Smooth muscle cell (in vitro differentiated cells): ENCODE measurements at regions not wholly inside any gene's neighbourhood (a gene's known extent, or its start where the extent isn't known, plus 50 kb on each side); places are given as distances from the start of the nearest gene placed in this dataset.

Source experiments
- DNase-seq: peaks from one replicate; lab custom pipeline; 2025; ENCODE audit not compliant: unreplicated experiment; lab: John Stamatoyannopoulos, UW
- H2AFZ ChIP-seq: fragments of 200-600 bp; sonication (generic); 2 replicates; pipeline ENCODE4 v1.6.0; 2016; ENCODE audit warnings: antibody characterized with exemption, low read depth, mild to moderate bottlenecking
- H3F3A ChIP-seq: fragments of 200-600 bp; sonication (generic); 2 replicates; pipeline ENCODE4 v1.6.0; 2017; ENCODE audit warnings: antibody characterized with exemption, low read depth
- H3K27ac ChIP-seq: fragments of 200-600 bp; sonication (generic); 2 replicates; pipeline ENCODE4 v1.5.1; 2016; ENCODE audit warnings: low read depth, mild to moderate bottlenecking
- H3K27me3 ChIP-seq: fragments of 200-600 bp; sonication (generic); 2 replicates; pipeline ENCODE4 v1.6.1; 2016; ENCODE audit warnings: low read depth, mild to moderate bottlenecking
- H3K36me3 ChIP-seq: fragments of 200-600 bp; sonication (generic); 2 replicates; pipeline ENCODE4 v1.5.1; 2016; ENCODE audit warnings: low read depth
- H3K4me1 ChIP-seq: fragments of 200-600 bp; sonication (generic); 2 replicates; pipeline ENCODE4 v1.5.1; 2016; ENCODE audit warnings: low read depth
- H3K4me2 ChIP-seq: fragments of 200-600 bp; sonication (generic); 2 replicates; pipeline ENCODE4 v1.6.0; 2016; ENCODE audit warnings: mild to moderate bottlenecking
- H3K4me3 ChIP-seq: fragments of 200-600 bp; sonication (generic); 2 replicates; pipeline ENCODE4 v1.5.1; 2016; ENCODE audit warnings: mild to moderate bottlenecking
- H3K79me2 ChIP-seq: fragments of 200-600 bp; sonication (generic); 2 replicates; pipeline ENCODE4 v1.6.0; 2016; ENCODE audit warnings: low read depth, mild to moderate bottlenecking
- H3K9ac ChIP-seq: fragments of 200-600 bp; sonication (generic); 2 replicates; pipeline ENCODE4 v1.6.0; 2016; ENCODE audit warnings: low read depth
- H3K9me3 ChIP-seq: fragments of 200-600 bp; sonication (generic); replicated peaks from 2 replicates; pipeline ENCODE4 v1.5.1; 2016; ENCODE audit warnings: low read depth
- H4K20me1 ChIP-seq: fragments of 200-600 bp; sonication (generic); 2 replicates; pipeline ENCODE4 v1.6.0; 2016; ENCODE audit warnings: low read depth
- WGBS: methylation state at CpG from one replicate; pipeline ENCODE4 v1.1.7; 2016; ENCODE audit warnings: low lambda C conversion rate; 5-methylcytosine and 5-hydroxymethylcytosine counted together
- TF ChIP-seq, protein P1 (sequence below): fragments of 200-600 bp; sonication (generic); IDR thresholded peaks from 2 replicates; pipeline ENCODE4 v1.5.1; 2017; ENCODE audit warnings: borderline replicate concordance, mild to moderate bottlenecking, antibody characterized with exemption; ENCODE audit not compliant: insufficient read depth, poor library complexity, severe bottlenecking

- Histone ChIP-seq H3K4me1 (no peaks in the 10 kb centered on the region), H3K27ac (no peak overlapping the region), H3K79me2 (no peaks in the 10 kb centered on the region), H4K20me1 (no peaks in the 10 kb centered on the region), H3K4me3 (no peak overlapping the region), H3K36me3 (no peaks in the 10 kb centered on the region), H3K9ac (no peak overlapping the region), H2AFZ (no peak overlapping the region), H3K9me3 (no peaks in the 10 kb centered on the region), H3K27me3 (peaks cover 11% of the 10 kb centered on the region), H3K4me2 (no peak overlapping the region), H3F3A (no peaks in the 10 kb centered on the region)
- DNase-seq: no peak
- TF ChIP-seq, protein P1, sequence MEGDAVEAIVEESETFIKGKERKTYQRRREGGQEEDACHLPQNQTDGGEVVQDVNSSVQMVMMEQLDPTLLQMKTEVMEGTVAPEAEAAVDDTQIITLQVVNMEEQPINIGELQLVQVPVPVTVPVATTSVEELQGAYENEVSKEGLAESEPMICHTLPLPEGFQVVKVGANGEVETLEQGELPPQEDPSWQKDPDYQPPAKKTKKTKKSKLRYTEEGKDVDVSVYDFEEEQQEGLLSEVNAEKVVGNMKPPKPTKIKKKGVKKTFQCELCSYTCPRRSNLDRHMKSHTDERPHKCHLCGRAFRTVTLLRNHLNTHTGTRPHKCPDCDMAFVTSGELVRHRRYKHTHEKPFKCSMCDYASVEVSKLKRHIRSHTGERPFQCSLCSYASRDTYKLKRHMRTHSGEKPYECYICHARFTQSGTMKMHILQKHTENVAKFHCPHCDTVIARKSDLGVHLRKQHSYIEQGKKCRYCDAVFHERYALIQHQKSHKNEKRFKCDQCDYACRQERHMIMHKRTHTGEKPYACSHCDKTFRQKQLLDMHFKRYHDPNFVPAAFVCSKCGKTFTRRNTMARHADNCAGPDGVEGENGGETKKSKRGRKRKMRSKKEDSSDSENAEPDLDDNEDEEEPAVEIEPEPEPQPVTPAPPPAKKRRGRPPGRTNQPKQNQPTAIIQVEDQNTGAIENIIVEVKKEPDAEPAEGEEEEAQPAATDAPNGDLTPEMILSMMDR: no peak
These were observed 237.2 kb upstream of the DPH6 start for GRCh38 chr15:35783203-35783602.

DNA sequence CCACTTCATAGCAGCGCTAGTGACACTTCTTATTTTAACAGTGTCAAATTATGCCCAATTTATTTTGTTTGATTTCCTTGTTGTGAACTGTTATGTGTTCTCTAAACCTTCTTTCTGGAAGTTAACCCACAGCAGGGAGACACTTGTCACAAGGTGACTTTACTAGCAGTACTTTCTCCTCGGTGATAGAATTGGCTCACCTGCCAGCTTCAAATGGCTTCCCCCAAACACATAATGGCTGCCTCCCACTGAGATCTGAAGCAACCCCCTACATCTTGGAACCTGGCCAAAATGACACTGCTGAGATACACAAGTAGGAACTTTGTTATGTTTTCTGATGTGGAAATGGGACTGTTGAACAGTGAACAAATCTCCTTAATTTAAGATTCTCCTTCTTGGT is 238.8 kb upstream of the DPH6 start:
- H3K9ac ChIP-seq: no peak overlapping the region
- no peaks in the 10 kb centered on the region for H3K9me3 ChIP-seq
- H3K79me2 ChIP-seq: no peaks in the 10 kb centered on the region
- DNase-seq: no peak
- H3F3A ChIP-seq: no peaks in the 10 kb centered on the region
- WGBS: 76% methylated on average over 2 of the region's 2 CpGs
- peaks cover 11% of the 10 kb centered on the region for H3K27me3 ChIP-seq
- TF ChIP-seq, protein P1: no peak
- no peaks in the 10 kb centered on the region for H4K20me1 ChIP-seq
- H3K4me2 ChIP-seq: no peak overlapping the region
- no peaks in the 10 kb centered on the region for H3K4me1 ChIP-seq
- H3K4me3 ChIP-seq: no peak overlapping the region
- H2AFZ ChIP-seq: no peak overlapping the region
- H3K36me3 ChIP-seq: no peaks in the 10 kb centered on the region
- H3K27ac ChIP-seq: no peak overlapping the region

GRCh38 chr15:35810007-35810406 is 264.0 kb upstream of the DPH6 start:
- no peaks in the 10 kb centered on the region for H3K79me2 ChIP-seq
- no peaks in the 10 kb centered on the region for H4K20me1 ChIP-seq
- H3F3A ChIP-seq: no peaks in the 10 kb centered on the region
- H3K4me2 ChIP-seq: no peak overlapping the region
- H3K9ac ChIP-seq: no peak overlapping the region
- H3K27me3 ChIP-seq: no peaks in the 10 kb centered on the region
- 74% methylated on average over 6 of the region's 6 CpGs for WGBS
- H3K27ac ChIP-seq: no peak overlapping the region
- H3K4me1 ChIP-seq: no peaks in the 10 kb centered on the region
- no peak overlapping the region for H3K4me3 ChIP-seq
- TF ChIP-seq, protein P1: no peak
- no peaks in the 10 kb centered on the region for H3K36me3 ChIP-seq
- no peak overlapping the region for H2AFZ ChIP-seq
- H3K9me3 ChIP-seq: no peaks in the 10 kb centered on the region
- no peak for DNase-seq

GRCh38 chr15:35813573-35813972 is 267.6 kb upstream of the DPH6 start:
- 96% methylated on average over 2 of the region's 2 CpGs for WGBS
- no peaks in the 10 kb centered on the region for H3K9me3 ChIP-seq
- H3K79me2 ChIP-seq: no peaks in the 10 kb centered on the region
- H3K4me3 ChIP-seq: no peak overlapping the region
- H3K36me3 ChIP-seq: no peaks in the 10 kb centered on the region
- H2AFZ ChIP-seq: no peak overlapping the region
- H3K27me3 ChIP-seq: no peaks in the 10 kb centered on the region
- no peak overlapping the region for H3K4me2 ChIP-seq
- no peaks in the 10 kb centered on the region for H4K20me1 ChIP-seq
- H3K27ac ChIP-seq: no peak overlapping the region
- H3K9ac ChIP-seq: no peak overlapping the region
- DNase-seq: no peak
- H3F3A ChIP-seq: no peaks in the 10 kb centered on the region
- H3K4me1 ChIP-seq: no peaks in the 10 kb centered on the region
- TF ChIP-seq, protein P1: no peak
